GM18867 (cell line): ENCODE measurements at regions not wholly inside any gene's neighbourhood (a gene's known extent, or its start where the extent isn't known, plus 50 kb on each side); places are given as distances from the start of the nearest gene placed in this dataset.
"Not testable (repeated sequence)": the region's sequence is repeated elsewhere in the genome, so short reads cannot be mapped to it uniquely, and the experiment has no call there.

Source experiments
- ATAC-seq: cut with Tn5 transposase; IDR thresholded peaks from one replicate; pipeline ENCODE4 v1.9.1; 2021; ENCODE audit warnings: mild to moderate bottlenecking, moderate library complexity; ENCODE audit not compliant: unreplicated experiment

DNA sequence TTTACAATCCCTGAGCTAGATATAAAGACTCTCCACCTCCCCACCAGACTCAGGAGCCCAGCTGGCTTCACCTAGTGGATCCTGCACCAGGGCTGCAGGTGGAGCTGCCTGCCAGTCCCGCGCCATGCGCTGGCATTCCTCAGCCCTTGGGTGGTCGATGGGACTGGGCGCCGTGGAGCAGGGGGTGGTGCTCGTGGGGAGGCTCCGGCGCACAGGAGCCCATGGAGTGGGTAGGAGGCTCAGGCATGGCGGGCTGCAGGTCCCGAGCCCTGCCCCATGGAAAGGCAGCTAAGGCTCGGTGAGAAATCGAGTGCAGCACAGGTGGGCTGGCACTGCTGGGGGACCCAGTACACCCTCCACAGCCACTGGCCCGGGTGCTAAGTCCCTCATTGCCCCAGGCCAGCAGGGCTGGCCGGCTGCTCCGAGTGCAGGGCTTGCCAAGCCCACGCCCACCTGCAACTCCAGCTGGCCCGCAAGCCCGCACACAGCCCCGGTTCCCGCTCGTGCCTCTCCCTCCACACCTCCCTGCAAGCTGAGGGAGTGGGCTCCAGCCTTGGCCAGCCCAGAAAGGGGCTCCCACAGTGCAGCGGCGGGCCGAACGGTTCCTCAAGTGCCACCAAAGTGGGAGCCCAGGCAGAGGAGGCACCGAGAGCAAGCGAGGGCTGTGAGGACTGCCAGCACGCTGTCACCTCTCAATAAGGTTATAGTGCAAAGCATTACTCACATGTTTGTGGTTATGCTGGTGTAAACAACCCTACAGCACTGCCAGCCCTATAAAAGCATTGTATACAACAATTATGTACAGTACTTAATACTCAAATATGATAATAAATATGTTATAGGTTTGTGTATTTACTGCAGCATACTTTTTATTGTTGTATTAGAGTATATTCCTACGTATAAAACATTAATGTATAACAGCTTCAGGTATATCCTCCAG, 757.3 kb downstream of the SLC6A15 start:
- ATAC-seq = not testable (repeated sequence)

DNA sequence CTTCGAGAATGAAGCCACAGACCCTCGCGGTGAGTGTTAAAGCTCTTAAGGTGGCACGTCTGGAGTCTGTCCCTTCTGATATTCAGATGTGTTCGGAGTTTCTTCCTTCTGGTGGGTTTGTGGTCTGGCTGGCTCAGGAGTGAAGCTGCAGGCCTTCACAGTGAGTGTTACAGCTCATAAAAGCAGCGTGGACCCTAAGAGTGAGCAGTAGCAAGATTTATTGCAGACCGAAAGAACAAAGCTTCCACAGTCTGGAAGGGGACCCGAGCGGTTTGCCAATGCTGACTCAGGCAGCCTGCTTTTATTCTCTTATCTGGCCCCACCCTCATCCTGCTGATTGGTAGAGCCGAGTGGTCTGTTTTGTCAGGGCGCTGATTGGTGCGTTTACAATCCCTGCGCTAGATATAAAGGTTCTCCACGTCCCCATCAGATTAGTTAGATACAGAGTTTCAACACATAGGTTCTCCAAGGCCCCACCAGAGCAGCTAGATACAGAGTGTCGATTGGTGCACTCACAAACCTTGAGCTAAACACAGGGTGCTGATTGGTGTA, 758.1 kb downstream of the SLC6A15 start:
- ATAC-seq = not testable (repeated sequence)

DNA sequence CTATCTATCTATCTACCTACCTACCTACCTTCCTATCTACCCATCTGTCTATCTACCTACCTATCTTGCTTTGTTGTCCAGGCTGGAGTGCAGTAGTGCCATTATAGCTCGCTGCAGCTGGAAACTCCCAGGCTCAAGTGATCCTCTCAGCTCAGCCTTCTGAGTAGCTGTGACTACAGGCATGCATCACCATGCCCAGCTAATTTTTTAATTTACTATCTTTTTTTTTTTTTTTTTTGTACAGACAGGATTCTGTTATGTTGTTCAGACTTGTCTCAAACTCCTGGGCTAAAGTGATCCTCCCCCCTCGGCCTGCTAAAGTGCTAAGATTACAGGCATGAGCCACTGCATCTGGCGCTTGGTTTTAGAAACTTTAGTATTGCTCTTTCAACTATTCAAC, 762.4 kb downstream of the SLC6A15 start:
- ATAC-seq = no peak

DNA sequence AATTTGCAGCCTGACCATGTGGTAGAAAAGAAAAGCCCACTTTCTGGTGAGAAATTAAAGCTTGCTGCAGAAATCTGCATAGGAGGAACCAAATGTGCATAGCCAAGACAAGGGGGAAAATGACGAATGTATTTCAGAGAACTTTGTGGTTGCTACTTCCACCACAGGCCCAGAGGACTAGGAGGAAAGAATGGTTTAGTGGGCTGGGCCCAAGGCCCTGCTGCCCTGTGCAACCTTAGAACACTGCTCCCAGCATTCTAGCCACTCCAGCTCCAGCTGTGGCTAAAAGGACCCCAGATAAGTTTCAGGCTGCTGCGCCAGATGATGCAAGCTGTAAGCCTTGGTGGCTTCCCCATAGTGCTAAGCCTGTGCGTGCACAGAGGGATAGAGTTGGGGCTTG, 764.3 kb downstream of the SLC6A15 start:
- ATAC-seq = no peak

DNA sequence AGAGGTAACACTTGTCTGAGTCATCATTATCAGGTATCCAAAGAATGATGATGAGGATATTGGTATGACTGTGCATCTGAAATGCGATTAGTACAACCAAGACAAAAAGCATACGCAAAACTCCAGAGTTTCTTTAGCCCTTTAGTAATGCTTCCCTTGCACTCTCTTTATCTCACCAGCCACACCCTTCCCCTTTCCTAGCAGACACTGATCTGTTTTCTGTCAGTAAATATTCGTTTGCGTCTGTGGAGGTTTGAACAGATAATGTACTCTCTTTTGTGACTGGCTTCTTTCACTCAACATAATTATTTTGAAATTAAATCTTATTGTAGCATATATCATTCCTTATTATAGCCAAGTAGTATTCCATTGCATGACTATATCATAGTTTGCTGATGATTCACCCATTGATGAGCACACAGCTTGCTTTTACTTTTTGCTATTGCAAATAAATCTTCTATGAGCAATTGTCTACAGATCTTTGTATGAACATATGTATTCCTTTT, 775.7 kb downstream of the SLC6A15 start:
- no peak for ATAC-seq

DNA sequence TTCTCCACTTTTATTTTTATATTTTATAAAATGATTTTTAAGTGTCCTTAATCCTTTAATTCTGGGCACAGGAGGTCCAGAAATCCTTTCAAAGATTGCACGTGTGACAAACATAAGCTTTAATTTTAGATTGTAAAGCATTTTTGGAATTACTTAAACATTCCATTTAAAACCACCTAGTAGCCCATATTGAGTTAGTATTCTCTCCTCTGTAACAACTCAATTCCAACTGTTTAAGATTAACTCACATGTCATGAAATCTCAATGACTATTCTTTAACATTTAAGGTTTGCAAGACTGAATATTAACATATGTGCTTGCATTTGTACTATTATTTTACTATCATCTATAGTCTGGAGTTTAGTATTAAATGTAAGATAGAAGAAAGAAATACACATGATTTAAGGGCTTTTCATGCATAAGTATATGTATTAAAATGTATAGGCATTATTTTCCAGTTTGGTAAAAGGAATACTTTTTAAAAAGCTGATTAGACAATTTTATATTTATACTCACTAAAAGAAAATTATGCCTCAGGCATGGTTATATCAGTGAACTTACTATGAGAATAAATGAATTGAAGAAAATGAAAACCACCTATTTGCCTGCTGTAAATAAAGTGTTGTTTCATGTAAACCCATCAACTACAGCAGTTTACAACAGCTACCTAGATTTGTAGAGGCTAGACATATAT, 776.9 kb downstream of the SLC6A15 start:
- ATAC-seq = no peak

DNA sequence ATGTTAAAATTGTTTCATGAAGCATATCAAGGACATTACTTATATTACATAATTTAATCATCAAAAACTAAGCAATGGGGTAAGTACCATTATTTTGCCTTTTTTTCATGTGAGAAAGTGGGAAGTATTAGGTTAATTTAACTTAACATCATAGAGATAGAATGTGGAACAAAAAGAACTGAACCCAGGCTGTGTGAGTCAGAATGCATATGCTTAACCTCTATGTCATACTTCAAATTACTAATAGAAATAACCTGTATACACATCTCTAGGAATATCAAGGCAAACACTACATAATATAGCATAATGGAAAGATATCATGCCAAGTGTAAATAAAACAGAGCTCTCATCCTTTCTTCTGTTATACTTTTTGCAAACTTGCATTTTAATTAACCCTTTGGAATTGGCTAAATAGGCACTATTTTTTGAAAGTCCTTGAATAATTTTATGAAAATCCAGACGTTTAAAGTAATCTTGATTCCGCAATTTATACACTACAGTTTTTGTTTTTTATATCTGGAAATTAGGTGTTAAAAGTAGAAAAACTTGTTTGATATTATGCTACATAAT, 777.7 kb downstream of the SLC6A15 start:
- ATAC-seq = no peak

DNA sequence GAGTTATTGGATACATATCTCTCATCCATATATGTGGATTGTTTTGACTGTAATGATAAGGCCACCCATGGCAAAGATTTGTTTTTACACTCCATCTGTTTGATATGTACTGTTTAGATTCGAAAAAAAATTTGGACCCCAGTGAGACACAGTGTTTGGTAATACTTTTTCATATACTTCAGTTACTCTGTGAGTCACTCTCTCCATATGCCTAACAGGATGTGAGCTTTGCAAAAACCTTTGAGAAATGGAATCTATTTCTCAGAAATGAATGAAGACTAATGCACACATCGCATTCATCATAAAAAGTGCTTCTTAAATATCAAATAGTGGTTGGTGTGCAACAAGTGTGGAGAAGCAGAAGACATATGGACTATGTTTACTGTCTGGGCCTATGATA, 781.5 kb downstream of the SLC6A15 start:
- ATAC-seq = no peak

DNA sequence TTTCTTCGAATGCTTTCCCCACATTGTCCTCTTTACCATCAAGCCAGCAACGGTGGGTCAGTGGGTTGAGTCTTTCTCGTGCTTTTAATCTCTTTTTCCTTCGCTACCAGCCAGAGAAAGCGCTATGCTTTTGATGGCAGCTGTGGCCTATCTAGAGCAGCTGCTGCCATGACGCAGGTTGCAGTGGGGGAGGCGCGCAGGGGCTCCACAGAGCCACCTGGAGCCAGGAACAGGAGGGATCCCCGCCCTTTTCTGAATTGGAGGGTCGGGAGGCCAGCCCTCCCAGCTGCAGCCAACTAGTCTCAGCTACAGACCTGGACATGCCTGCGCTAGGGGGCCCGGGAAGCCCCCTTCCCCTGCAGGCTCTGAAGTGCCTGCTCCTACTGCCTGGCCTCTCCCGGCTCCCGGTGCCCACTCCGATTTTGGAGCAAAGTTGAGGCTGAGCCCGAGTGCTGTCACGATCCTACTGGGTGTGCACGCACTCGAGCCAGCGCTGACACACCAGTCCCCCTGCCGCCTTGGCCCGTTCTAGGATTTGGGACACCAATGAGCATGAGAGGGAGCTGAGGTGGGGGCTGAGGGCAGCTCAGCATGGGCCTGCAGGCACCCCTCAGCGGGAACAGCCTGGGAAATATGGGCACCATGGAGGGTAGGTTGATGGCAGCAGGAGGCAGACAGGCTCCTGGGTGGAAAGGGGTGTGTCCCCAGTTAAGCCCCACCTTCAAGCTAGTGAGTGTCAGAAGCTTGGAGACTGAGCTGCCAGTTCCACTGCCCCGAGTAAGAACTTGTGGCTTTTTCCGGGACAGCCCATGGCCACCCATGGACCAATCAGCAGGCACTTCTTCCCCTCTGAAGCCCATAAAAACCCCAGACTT, 784.2 kb downstream of the SLC6A15 start:
- ATAC-seq = no peak

DNA sequence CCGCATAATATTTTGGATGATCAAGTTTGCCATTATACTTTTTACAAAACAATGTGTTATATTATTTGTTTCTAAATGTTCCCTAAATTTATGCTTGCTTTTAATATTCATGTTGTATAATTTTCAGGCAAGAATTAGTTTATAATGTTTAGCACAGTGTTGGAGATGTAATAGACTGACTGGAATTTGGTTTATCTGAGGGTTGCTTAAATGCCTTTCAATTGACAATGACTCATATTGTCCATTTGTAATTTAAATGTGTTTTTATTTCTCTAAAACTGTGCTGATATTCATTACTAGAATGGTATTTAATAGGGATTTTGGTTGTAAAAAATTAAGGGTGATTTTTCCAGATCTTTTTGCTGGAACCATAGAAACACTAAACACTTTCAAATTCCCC, 788.4 kb downstream of the SLC6A15 start:
- ATAC-seq = no peak

DNA sequence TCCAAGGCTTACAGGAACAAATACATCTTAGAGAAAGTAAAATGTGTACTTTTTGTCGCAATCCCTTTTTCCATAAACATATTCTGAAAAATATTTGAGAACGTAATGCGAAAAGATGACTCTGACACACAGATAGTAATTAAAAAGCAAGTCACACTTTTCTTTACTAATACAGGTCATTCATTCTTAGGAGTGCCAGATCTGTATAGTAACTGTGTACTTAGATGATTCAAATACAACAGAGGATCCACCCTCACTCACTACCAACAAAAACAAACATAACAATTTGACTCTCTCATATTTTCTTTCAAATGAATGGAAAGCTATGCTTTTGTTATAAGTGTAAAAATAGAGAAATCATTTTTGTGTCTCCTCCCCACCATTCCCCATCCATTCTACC, 795.4 kb downstream of the SLC6A15 start:
- ATAC-seq = no peak

DNA sequence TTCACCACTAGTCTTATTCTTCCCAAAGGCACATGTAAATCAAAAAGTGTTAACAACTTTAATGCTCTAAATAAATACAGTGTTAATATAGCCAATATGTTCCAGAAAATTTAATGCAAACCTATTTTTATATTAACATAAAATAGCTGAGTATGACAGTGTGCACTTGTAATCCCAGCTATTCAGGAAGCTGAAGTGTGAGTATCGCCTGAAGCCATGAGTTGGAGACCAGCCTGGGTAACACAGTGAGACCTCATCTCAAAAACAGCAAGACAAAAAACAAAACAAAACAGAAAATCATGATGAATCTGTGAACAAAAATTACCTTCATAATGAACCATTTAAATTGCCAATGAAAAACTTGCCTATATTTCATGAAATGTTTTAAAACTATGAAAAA, 798.9 kb downstream of the SLC6A15 start:
- no peak for ATAC-seq

DNA sequence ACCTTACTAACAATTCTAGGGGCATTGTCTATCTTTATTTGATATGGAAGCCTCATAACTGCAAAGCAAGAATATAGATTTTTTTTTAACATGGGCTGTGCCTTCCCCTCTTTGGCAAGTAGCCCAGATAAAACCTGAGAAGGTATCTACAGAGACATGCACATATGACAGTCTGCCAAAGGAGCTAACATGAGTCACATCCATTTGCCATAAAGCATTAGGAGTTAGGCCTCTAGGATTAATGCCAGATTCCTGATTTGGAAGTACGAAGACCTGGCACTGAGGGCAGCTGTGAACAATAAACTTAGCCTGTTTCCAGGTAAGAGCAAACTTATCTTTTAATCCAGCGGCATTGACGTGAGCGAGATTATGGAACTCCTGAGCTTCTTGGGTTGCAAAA, 808.7 kb downstream of the SLC6A15 start:
- not testable (repeated sequence) for ATAC-seq

DNA sequence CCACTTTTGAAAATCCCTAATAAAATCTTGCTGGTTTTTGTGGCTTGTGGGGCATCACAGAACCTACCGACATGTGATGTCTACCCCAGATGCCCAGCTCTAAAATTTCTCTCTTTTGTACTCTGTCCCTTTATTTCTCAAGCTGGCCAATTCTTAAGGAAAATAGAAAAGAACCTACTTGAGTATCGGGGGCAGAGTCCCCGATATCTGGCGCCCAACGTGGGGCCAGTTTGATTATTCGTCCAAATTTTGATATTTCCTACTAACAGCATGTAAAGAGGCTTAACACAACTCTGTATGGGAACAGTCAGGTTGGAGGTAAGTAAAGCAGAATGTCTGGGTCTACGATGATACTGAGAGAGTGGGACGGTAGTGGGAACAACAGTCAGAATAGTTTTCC, 810.6 kb downstream of the SLC6A15 start:
- not testable (repeated sequence) for ATAC-seq

DNA sequence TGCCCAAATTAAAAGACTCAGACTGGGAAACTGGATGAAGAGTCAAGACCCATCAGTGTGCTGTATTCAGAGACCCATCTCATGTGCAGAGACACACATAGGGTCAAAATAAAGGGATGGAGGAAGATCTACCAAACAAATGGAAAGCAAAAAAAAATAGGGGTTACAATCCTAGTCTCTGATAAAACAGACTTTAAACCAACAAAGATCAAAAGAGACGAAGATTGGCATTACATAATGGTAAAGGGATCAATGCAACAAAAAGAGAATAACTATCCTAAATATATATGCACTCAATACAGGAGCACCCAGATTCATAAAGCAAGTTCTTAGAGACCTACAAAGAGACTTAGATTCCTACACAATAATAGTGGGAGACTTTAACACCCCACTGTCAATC, 813.0 kb downstream of the SLC6A15 start:
- not testable (repeated sequence) for ATAC-seq

DNA sequence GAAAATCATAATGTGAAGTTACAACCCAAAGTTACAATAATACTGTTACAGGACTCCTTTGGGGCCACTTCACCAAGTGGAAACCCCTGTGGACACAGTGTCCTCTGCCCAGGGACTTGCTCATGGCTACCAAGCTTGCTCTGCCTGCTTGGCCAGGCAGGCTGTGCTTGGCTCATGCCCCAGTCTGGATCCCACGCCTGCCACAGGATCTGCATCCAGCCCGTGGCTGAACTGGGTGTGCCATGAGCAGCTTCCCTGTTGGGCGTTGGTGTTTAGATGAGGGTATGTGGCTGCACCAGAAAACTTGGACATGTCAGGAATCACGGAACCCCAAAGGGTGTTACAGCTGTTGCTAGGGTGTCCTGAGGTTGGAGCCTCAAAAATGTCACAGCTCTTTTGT, 820.9 kb downstream of the SLC6A15 start:
- ATAC-seq = no peak

DNA sequence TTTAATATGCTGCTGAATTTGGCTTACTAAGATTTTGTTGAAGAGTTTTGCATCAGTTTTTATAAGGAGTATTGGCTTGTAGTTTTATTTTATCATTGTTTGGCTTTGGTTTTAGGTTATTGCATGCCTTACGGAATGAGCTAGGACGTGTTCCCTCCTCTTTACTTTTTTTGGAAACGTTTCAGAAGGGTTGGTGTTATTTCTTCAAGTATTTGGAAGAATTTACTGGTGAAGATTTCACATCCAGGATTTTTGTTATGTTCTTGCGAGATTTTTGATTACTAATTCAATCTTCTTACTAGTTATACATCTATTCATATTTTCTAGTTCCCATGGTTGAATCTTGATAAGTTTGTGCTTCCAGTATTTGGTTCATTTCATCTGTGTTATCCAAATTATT, 823.2 kb downstream of the SLC6A15 start:
- ATAC-seq = no peak

DNA sequence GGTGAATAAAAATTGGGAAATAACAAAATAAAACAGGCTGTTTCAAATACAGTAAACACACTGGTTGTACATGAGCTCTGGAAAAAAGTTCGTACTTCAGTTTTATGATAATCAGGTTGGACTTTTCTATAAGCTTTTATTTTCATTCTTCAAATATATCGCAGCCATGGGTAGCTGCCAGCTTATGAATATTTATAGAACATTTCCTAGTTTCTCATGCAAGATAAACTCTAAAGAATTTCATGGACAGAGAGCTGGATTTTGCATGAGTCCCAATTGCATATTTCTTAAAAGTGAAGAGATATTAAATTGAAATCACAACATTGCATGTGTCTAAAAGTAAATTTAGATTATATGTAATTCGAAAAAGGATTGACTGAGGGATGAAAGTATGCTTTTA, 827.6 kb downstream of the SLC6A15 start:
- ATAC-seq = no peak

DNA sequence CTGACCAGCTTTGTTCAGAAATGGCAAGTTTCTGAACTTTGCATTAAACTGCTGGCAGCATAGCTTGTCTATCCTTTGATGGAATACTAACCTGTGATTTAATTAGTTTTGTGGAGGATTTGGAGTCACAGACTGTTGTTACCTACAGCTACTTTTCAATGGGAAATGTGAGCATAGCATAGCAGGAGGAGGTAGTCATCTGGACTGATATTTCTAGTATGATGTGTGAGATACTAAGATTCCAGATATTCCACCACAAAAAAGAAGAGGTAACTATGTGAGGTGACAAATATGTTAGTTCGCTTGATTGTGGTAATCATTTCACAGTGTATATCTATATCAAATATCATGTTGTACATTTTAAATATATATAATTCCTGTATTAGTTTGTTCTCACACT, 833.0 kb downstream of the SLC6A15 start:
- no peak for ATAC-seq

DNA sequence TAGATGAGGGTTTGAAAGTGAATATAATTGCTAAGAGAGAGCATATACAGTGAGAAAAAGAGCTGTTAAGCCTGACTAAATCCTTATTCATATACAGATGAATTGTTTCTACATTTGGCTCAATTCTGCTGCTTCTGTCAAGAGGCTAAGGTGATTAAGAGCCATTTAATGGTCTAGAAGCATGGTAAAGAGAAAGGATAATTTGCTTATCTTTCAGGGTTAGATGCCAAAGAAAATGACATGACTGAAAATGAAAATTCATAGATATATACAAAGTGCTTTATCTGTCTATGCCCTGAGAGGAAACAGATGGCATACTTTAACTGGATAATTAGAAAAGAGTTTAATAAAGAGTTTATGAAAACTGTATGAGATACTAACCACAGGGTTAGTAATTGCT, 834.9 kb downstream of the SLC6A15 start:
- ATAC-seq = no peak
